B cell (primary cell): ENCODE measurements at regions not wholly inside any gene's neighbourhood (a gene's known extent, or its start where the extent isn't known, plus 50 kb on each side); places are given as distances from the start of the nearest gene placed in this dataset.

Experiments
- ATAC-seq: fragments of 200-7000 bp; cut with Tn5 transposase; one replicate; pipeline ENCODE4 v1.10.0; 2021; ENCODE audit warnings: low read depth, mild to moderate bottlenecking, moderate number of reproducible peaks, moderate library complexity
- CTCF ChIA-PET: fragments of 350-600 bp; sonication (Branson Sonifier 250); formaldehyde crosslinking; loops from one replicate; lab custom pipeline; 2021; ENCODE audit warnings: antibody characterized with exemption, inconsistent platforms; lab: Charles Lee
- POLR2A ChIA-PET: fragments of 350-600 bp; sonication (Branson Sonifier 250); formaldehyde crosslinking; loops from one replicate; lab custom pipeline; 2021; ENCODE audit warnings: antibody characterized with exemption; lab: Charles Lee
- DNase-seq: peaks from one replicate; pipeline ENCODE4 v3.0.0; 2013
- H2AFZ ChIP-seq: 2 replicates; pipeline ENCODE4 v1.6.1; 2012; ENCODE audit warnings: mild to moderate bottlenecking, low read depth, low read length; ENCODE audit not compliant: insufficient read depth, poor library complexity, severe bottlenecking
- H3K27ac ChIP-seq, 2 donors: 1 replicate in 1 of 2; 2 replicates in 1 of 2; pipeline ENCODE4 v1.5.1; 2012 to 2013; ENCODE audit warnings: low read length in 2 of 2, mild to moderate bottlenecking in 2 of 2, moderate library complexity in 1 of 2
- H3K27me3 ChIP-seq, 4 experiments: fragments of 200-600 bp in 1 of 4; sonication (generic) in 1 of 4; replicated peaks in 1 of 4; 1 replicate in 2 of 4; 2 replicates in 2 of 4; pipeline versions ENCODE4 v1.6.1 to v1.7.0; 2013 to 2016; ENCODE audit warnings: low read length in 3 of 4, mild to moderate bottlenecking in 2 of 4, mixed read lengths in 1 of 4, moderate library complexity in 1 of 4; ENCODE audit not compliant: insufficient read depth in 4 of 4, control insufficient read depth in 3 of 4; ENCODE audit errors: control extremely low read depth in 1 of 4
- H3K36me3 ChIP-seq, 2 experiments: replicated peaks in 1 of 2; 1 replicate in 1 of 2; 2 replicates in 1 of 2; pipeline versions ENCODE4 v1.6.1 to v1.7.1; 2013; ENCODE audit warnings: low read length in 1 of 2; ENCODE audit not compliant: insufficient read depth in 2 of 2, control insufficient read depth in 1 of 2; ENCODE audit errors: control extremely low read depth in 1 of 2, extremely low read depth in 1 of 2
- H3K4me1 ChIP-seq, 2 donors: fragments of 200-600 bp in 1 of 2; sonication (generic) in 1 of 2; 1 replicate in 1 of 2; 2 replicates in 1 of 2; pipeline versions ENCODE4 v1.5.1 to v1.6.1; 2013 to 2017; ENCODE audit warnings: low read length in 2 of 2; ENCODE audit not compliant: control insufficient read depth in 2 of 2, insufficient read depth in 2 of 2
- H3K4me2 ChIP-seq: replicated peaks from 2 replicates; pipeline ENCODE3; 2012; ENCODE audit warnings: mild to moderate bottlenecking, low read depth, low read length; ENCODE audit not compliant: poor library complexity, severe bottlenecking
- H3K4me3 ChIP-seq, 5 experiments: fragments of 200-600 bp in 1 of 5; sonication (generic) in 1 of 5; 1 replicate in 3 of 5; 2 replicates in 2 of 5; pipeline versions ENCODE4 v1.5.1 to v1.7.0; 2011 to 2016; ENCODE audit warnings: low read length in 4 of 5, mild to moderate bottlenecking in 4 of 5, low read depth in 2 of 5, control low read depth in 1 of 5, moderate library complexity in 1 of 5; ENCODE audit not compliant: insufficient read depth in 1 of 5; ENCODE audit errors: control extremely low read depth in 1 of 5, extremely low read depth in 1 of 5
- H3K79me2 ChIP-seq: fragments of 200-600 bp; sonication (generic); one replicate; pipeline ENCODE4 v1.6.0; 2016; ENCODE audit warnings: low read length; ENCODE audit not compliant: control insufficient read depth, insufficient read depth
- H3K9ac ChIP-seq: fragments of 200-600 bp; sonication (generic); 2 replicates; pipeline ENCODE4 v1.6.1; 2017; ENCODE audit warnings: mild to moderate bottlenecking, low read length, moderate library complexity
- H3K9me3 ChIP-seq, 3 donors: one replicate each; pipeline versions ENCODE4 v1.6.1 to v1.7.1; 2013; ENCODE audit warnings: low read length in 2 of 3; ENCODE audit not compliant: control insufficient read depth in 2 of 3, insufficient read depth in 1 of 3; ENCODE audit errors: control extremely low read depth in 1 of 3
- H4K20me1 ChIP-seq: 2 replicates; pipeline ENCODE4 v1.6.0; 2012; ENCODE audit warnings: mild to moderate bottlenecking, low read length; ENCODE audit not compliant: insufficient read depth, control insufficient read depth, poor library complexity, severe bottlenecking
- H3K27ac Mint-ChIP-seq: one replicate; pipeline ENCODE4 v1.8.0; 2021; ENCODE audit warnings: mixed read lengths
- H3K27me3 Mint-ChIP-seq: one replicate; pipeline ENCODE4 v1.8.0; 2021; ENCODE audit warnings: mixed read lengths
- H3K4me1 Mint-ChIP-seq: one replicate; pipeline ENCODE4 v1.8.0; 2021; ENCODE audit warnings: mixed read lengths
- H3K4me3 Mint-ChIP-seq: one replicate; pipeline ENCODE4 v1.8.0; 2021; ENCODE audit warnings: mixed read lengths
- H3K9me3 Mint-ChIP-seq: one replicate; pipeline ENCODE4 v1.8.0; 2022; ENCODE audit warnings: mixed read lengths; ENCODE audit not compliant: insufficient read depth
- CTCF ChIP-seq: fragments of 200-600 bp; IDR thresholded peaks from one replicate; pipeline ENCODE4 v1.8.0; 2022; ENCODE audit warnings: antibody characterized with exemption, mild to moderate bottlenecking
- EZH2 ChIP-seq: IDR thresholded peaks from 2 replicates; pipeline ENCODE4 v1.6.1; 2012; ENCODE audit warnings: borderline replicate concordance, low read depth, mild to moderate bottlenecking, moderate library complexity, low read length; ENCODE audit not compliant: insufficient read depth, poor library complexity, severe bottlenecking
- WGBS: methylation state at CpG from one replicate; pipeline ENCODE4 v1.1.5; 2013; ENCODE audit warnings: missing lambda C conversion rate; ENCODE audit not compliant: insufficient coverage; 5-methylcytosine and 5-hydroxymethylcytosine counted together
- intact Hi-C: fragments of 100-400 bp; cut with micrococcal nuclease; formaldehyde crosslinking; loops from one replicate; pipeline ENCODE4 v1.10.0; 2022

- TF ChIP-seq CTCF (no peak), EZH2 (no peak)
- Histone ChIP-seq H3K79me2 (no peaks in the 10 kb centered on the region), H2AFZ (no peak overlapping the region), H3K9me3 (no peaks in the 10 kb centered on the region), H4K20me1 (no peaks in the 10 kb centered on the region), H3K4me3 (no peak overlapping the region), H3K36me3 (no peaks in the 10 kb centered on the region), H3K9ac (no peak overlapping the region), H3K27me3 (no peaks in the 10 kb centered on the region), H3K4me2 (no peak overlapping the region), H3K4me1 (no peaks in the 10 kb centered on the region), H3K27ac (no peak overlapping the region)
- POLR2A ChIA-PET = no interaction called here
- H3K4me1 Mint-ChIP-seq = no peaks in the 10 kb centered on the region
- intact Hi-C loops = no loop called here
- no peak overlapping the region for H3K4me3 Mint-ChIP-seq
- 83% methylated on average over 1 of the region's 2 CpGs for WGBS
- peaks cover 2% of the 10 kb centered on the region for H3K9me3 Mint-ChIP-seq
- H3K27ac Mint-ChIP-seq = no peak overlapping the region
- no peak for DNase-seq
- CTCF ChIA-PET = no interaction called here
- ATAC-seq = no peak
- peaks cover 9% of the 10 kb centered on the region for H3K27me3 Mint-ChIP-seq
These were observed 218.7 kb downstream of the RBM43 start for GRCh38 chr2:151042964-151043363.

DNA sequence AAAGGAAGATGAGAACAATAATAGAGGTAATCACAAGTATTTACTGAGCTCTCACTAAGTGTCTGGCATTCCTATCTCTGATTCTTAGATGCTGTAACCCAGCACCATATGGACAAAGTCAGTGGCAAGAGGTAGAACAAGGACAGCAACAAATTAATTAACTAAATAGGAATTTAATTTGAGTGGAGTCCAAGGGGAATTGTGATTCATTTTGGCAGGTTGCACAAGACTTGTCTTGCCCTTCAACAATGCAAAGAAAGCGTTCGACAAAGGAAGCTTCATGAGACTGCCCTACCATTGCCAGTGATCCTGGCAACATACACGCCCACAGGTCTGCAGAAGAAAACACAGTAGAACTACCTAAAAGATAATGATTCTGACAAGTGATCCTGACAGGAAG is 221.6 kb downstream of the RBM43 start:
- intact Hi-C loops = no loop called here

More for the DNA sequence above, 221.6 kb downstream of the RBM43 start:
- Histone ChIP-seq H3K9me3 (no peaks in the 10 kb centered on the region), H3K36me3 (no peaks in the 10 kb centered on the region), H3K4me3 (no peak overlapping the region), H3K27ac (no peak overlapping the region), H3K4me1 (no peaks in the 10 kb centered on the region), H3K4me2 (no peak overlapping the region), H3K9ac (no peak overlapping the region), H3K79me2 (no peaks in the 10 kb centered on the region), H4K20me1 (no peaks in the 10 kb centered on the region), H3K27me3 (no peaks in the 10 kb centered on the region), H2AFZ (no peak overlapping the region)
- H3K27ac Mint-ChIP-seq = no peak overlapping the region
- H3K4me1 Mint-ChIP-seq = no peaks in the 10 kb centered on the region
- CTCF ChIA-PET = interaction anchor here (1.9 kb wide), 1 partner anchor 11 kb away, joined by 7 read pairs; no protein-coding TSS in a partner anchor
- peaks cover 5% of the 10 kb centered on the region for H3K27me3 Mint-ChIP-seq
- POLR2A ChIA-PET = no interaction called here
- DNase-seq (no peak), ATAC-seq (no peak)
- 90% methylated on average over 3 of the region's 3 CpGs for WGBS
- TF ChIP-seq CTCF = no peak
- H3K9me3 Mint-ChIP-seq = peaks cover 2% of the 10 kb centered on the region
- no peak overlapping the region for H3K4me3 Mint-ChIP-seq
